ENCODE measurements at regions not wholly inside any gene's neighbourhood (a gene's known extent, or its start where the extent isn't known, plus 50 kb on each side); places are given as distances from the start of the nearest gene placed in this dataset.

DNA sequence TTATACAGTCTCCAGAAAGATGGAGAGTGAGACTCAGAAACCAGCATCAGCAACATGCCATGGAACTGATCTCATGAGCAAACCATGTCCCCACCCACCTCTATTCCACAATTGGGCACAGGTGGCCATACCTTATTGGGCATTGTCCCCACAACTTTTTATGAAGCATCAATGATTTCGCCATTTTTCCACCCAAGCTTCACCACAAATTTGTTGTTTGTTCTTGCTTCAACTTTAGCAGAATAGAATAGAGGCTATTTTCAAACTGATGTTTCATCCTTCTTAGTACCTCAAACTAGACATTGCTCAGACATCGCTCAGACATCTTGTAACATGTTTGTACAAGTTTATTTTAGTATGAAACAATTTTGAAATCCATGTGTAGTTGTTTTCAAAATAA, 112.5 kb upstream of the TMTC2 start:
- Histone ChIP-seq H3F3A (ENCODE audit: low read depth) (no peaks in the 10 kb centered on the region), H3K4me3 (ENCODE audit: low read length, poor library complexity, severe bottlenecking) (no peak overlapping the region), H3K9me2 (replicated peaks; ENCODE audit: low read depth, low read length) (no peaks in the 10 kb centered on the region), H3K4me2 (ENCODE audit: low read depth, low read length, poor library complexity, severe bottlenecking) (no peak overlapping the region), H3K36me3 (ENCODE audit: insufficient read depth, low read length) (no peaks in the 10 kb centered on the region), H2AFZ (ENCODE audit: low read length) (no peak overlapping the region), H3K27me3 (ENCODE audit: insufficient read depth, low read length, poor library complexity, severe bottlenecking) (no peaks in the 10 kb centered on the region), H3K4me1 (ENCODE audit: insufficient read depth, low read length, poor library complexity, severe bottlenecking) (no peaks in the 10 kb centered on the region), H4K20me1 (ENCODE audit: insufficient read depth, low read length, poor library complexity, severe bottlenecking) (no peaks in the 10 kb centered on the region), H3K9ac (ENCODE audit: low read depth, low read length, poor library complexity, severe bottlenecking) (no peak overlapping the region), H3K9me3 (ENCODE audit: insufficient read depth, low read depth, low read length) (no peaks in the 10 kb centered on the region), H3K79me2 (ENCODE audit: insufficient read depth, low read length) (no peaks in the 10 kb centered on the region)
- TF ChIP-seq EZH2phosphoT487 (IDR thresholded peaks at IDR 0.05; ENCODE audit: borderline replicate concordance) = no peak
- TF ChIP-seq, protein P1, sequence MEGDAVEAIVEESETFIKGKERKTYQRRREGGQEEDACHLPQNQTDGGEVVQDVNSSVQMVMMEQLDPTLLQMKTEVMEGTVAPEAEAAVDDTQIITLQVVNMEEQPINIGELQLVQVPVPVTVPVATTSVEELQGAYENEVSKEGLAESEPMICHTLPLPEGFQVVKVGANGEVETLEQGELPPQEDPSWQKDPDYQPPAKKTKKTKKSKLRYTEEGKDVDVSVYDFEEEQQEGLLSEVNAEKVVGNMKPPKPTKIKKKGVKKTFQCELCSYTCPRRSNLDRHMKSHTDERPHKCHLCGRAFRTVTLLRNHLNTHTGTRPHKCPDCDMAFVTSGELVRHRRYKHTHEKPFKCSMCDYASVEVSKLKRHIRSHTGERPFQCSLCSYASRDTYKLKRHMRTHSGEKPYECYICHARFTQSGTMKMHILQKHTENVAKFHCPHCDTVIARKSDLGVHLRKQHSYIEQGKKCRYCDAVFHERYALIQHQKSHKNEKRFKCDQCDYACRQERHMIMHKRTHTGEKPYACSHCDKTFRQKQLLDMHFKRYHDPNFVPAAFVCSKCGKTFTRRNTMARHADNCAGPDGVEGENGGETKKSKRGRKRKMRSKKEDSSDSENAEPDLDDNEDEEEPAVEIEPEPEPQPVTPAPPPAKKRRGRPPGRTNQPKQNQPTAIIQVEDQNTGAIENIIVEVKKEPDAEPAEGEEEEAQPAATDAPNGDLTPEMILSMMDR (conservative IDR thresholded peaks at IDR 0.05; ENCODE audit: low read length) = no peak

GRCh38 chr12:82578725-82579124, 108.0 kb upstream of the TMTC2 start:
- Histone ChIP-seq H3K4me3 (ENCODE audit: low read length, poor library complexity, severe bottlenecking) (no peak overlapping the region), H4K20me1 (ENCODE audit: insufficient read depth, low read length, poor library complexity, severe bottlenecking) (no peaks in the 10 kb centered on the region), H3K4me2 (ENCODE audit: low read depth, low read length, poor library complexity, severe bottlenecking) (no peak overlapping the region), H3K9me3 (ENCODE audit: insufficient read depth, low read depth, low read length) (no peaks in the 10 kb centered on the region), H3K4me1 (ENCODE audit: insufficient read depth, low read length, poor library complexity, severe bottlenecking) (no peaks in the 10 kb centered on the region), H3F3A (ENCODE audit: low read depth) (no peaks in the 10 kb centered on the region), H3K36me3 (ENCODE audit: insufficient read depth, low read length) (no peaks in the 10 kb centered on the region), H3K27me3 (ENCODE audit: insufficient read depth, low read length, poor library complexity, severe bottlenecking) (no peaks in the 10 kb centered on the region), H3K9ac (ENCODE audit: low read depth, low read length, poor library complexity, severe bottlenecking) (no peak overlapping the region), H3K9me2 (replicated peaks; ENCODE audit: low read depth, low read length) (0 out of 2 replicates have a peak, but pooled peaks cover 4% of the 10 kb centered on the region), H2AFZ (ENCODE audit: low read length) (no peak overlapping the region), H3K79me2 (ENCODE audit: insufficient read depth, low read length) (no peaks in the 10 kb centered on the region)
- TF ChIP-seq EZH2phosphoT487 (IDR thresholded peaks at IDR 0.05; ENCODE audit: borderline replicate concordance) = no peak
- TF ChIP-seq, protein P1 (conservative IDR thresholded peaks at IDR 0.05; ENCODE audit: low read length) = no peak

DNA sequence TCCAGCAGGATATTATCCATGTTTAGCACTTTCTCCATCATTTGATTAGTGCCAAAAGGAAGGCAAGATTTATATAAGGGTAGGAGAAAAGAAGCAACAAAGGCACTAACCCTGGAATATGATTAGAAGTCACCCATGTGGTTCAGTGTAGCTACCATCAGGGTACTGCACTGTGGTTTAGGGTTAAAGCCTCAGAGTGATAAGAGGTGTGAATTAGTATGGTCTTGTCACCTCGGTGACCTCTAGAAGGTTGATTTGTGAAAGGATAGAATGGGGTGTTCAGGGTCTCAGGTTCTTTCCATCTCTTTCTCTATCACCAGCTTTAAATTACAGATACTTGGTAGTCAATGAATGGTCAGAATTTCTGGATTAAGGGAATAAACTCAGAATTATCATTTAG, 103.0 kb upstream of the TMTC2 start:
- Histone ChIP-seq H3K4me1 (ENCODE audit: insufficient read depth, low read length, poor library complexity, severe bottlenecking) (no peaks in the 10 kb centered on the region), H3K9me2 (replicated peaks; ENCODE audit: low read depth, low read length) (0 out of 2 replicates have a peak, but pooled peaks cover 4% of the 10 kb centered on the region), H3K9ac (ENCODE audit: low read depth, low read length, poor library complexity, severe bottlenecking) (no peak overlapping the region), H3F3A (ENCODE audit: low read depth) (no peaks in the 10 kb centered on the region), H3K79me2 (ENCODE audit: insufficient read depth, low read length) (no peaks in the 10 kb centered on the region), H3K4me2 (ENCODE audit: low read depth, low read length, poor library complexity, severe bottlenecking) (no peak overlapping the region), H3K4me3 (ENCODE audit: low read length, poor library complexity, severe bottlenecking) (no peak overlapping the region), H2AFZ (ENCODE audit: low read length) (no peak overlapping the region), H3K9me3 (ENCODE audit: insufficient read depth, low read depth, low read length) (no peaks in the 10 kb centered on the region), H4K20me1 (ENCODE audit: insufficient read depth, low read length, poor library complexity, severe bottlenecking) (no peaks in the 10 kb centered on the region), H3K36me3 (ENCODE audit: insufficient read depth, low read length) (no peaks in the 10 kb centered on the region), H3K27me3 (ENCODE audit: insufficient read depth, low read length, poor library complexity, severe bottlenecking) (no peaks in the 10 kb centered on the region)
- TF ChIP-seq, protein P1 (conservative IDR thresholded peaks at IDR 0.05; ENCODE audit: low read length) = no peak
- no peak for TF ChIP-seq EZH2phosphoT487 (IDR thresholded peaks at IDR 0.05; ENCODE audit: borderline replicate concordance)

All from Loucy (cell line).